Stimulated activated CD8-positive, alpha-beta memory T cell treated with anti-CD3 and anti-CD28 coated beads, Interleukin-12 subunit alpha, Interleukin-12 subunit beta, amount 100 ng/mL, for 1 hour (primary cell): ENCODE measurements at regions not wholly inside any gene's neighbourhood (a gene's known extent, or its start where the extent isn't known, plus 50 kb on each side); places are given as distances from the start of the nearest gene placed in this dataset.

ENCODE experiments used
- DNase-seq: peaks from one replicate; pipeline ENCODE4 v3.0.0-alpha.2; 2020; ENCODE audit warnings: low read depth

- DNase-seq, result no peak
These were observed 162.9 kb downstream of the GXYLT1 start for GRCh38 chr12:41981758-41982157.

GRCh38 chr12:41981013-41981412, 163.7 kb downstream of the GXYLT1 start:
- no peak for DNase-seq

- DNase-seq, result no peak
These were observed 164.3 kb downstream of the GXYLT1 start for GRCh38 chr12:41980390-41980789.

- no peak for DNase-seq
These were observed 165.1 kb downstream of the GXYLT1 start for GRCh38 chr12:41979574-41979973.

GRCh38 chr12:41972598-41972997, 172.1 kb downstream of the GXYLT1 start:
- no peak for DNase-seq

- no peak for DNase-seq
These were observed 172.5 kb downstream of the GXYLT1 start for GRCh38 chr12:41972196-41972595.

- DNase-seq, result no peak
These were observed 173.9 kb downstream of the GXYLT1 start for GRCh38 chr12:41970744-41971143.

- no peak for DNase-seq
These were observed 176.1 kb downstream of the GXYLT1 start for GRCh38 chr12:41968599-41968998.

- no peak for DNase-seq
These were observed 176.8 kb downstream of the GXYLT1 start for GRCh38 chr12:41967668-41968500.

- no peak for DNase-seq
These were observed 177.8 kb downstream of the GXYLT1 start for GRCh38 chr12:41966916-41967315.

- DNase-seq, result no peak
These were observed 178.7 kb downstream of the GXYLT1 start for GRCh38 chr12:41966001-41966400.

- no peak for DNase-seq
These were observed 181.3 kb downstream of the GXYLT1 start for GRCh38 chr12:41963398-41963797.

GRCh38 chr12:41962171-41962572, 182.5 kb downstream of the GXYLT1 start:
- DNase-seq, result no peak

- DNase-seq, result no peak
These were observed 185.4 kb downstream of the GXYLT1 start for GRCh38 chr12:41959271-41959670.

- DNase-seq, result no peak
These were observed 188.3 kb downstream of the GXYLT1 start for GRCh38 chr12:41956353-41956752.

GRCh38 chr12:41950455-41950854, 194.2 kb downstream of the GXYLT1 start:
- no peak for DNase-seq

GRCh38 chr12:41946106-41946505, 198.6 kb downstream of the GXYLT1 start:
- no peak for DNase-seq

- no peak for DNase-seq
These were observed 200.5 kb downstream of the GXYLT1 start for GRCh38 chr12:41944216-41944615.

GRCh38 chr12:41943671-41944070, 201.0 kb downstream of the GXYLT1 start:
- no peak for DNase-seq

GRCh38 chr12:41942354-41942753, 202.3 kb downstream of the GXYLT1 start:
- DNase-seq, result no peak

GRCh38 chr12:41941079-41941478, 203.6 kb downstream of the GXYLT1 start:
- DNase-seq, result no peak

- DNase-seq, result no peak
These were observed 204.1 kb downstream of the GXYLT1 start for GRCh38 chr12:41940571-41940970.

- no peak for DNase-seq
These were observed 208.3 kb downstream of the GXYLT1 start for GRCh38 chr12:41936333-41936732.

- DNase-seq, result no peak
These were observed 208.8 kb downstream of the GXYLT1 start for GRCh38 chr12:41935911-41936310.
